GM12878 (cell line): ENCODE measurements at regions not wholly inside any gene's neighbourhood (a gene's known extent, or its start where the extent isn't known, plus 50 kb on each side); places are given as distances from the start of the nearest gene placed in this dataset.

Source experiments
- ATAC-seq: fragments of 200-7000 bp; cut with Tn5 transposase; 3 replicates; pipeline ENCODE4 v1.9.1; 2020; ENCODE audit warnings: mild to moderate bottlenecking, moderate library complexity
- BruUV-seq: library from RNA; stranded (reverse); fragments of 400-500 nt; replicated peaks from 2 replicates; lab custom pipeline; 2021; lab: Mats Ljungman, UMichigan
- CTCF ChIA-PET: fragments of 300-600 bp; sonication (Branson Sonifier 250); formaldehyde crosslinking; extraction: SDS; loops from one replicate; lab custom pipeline; 2021; ENCODE audit warnings: inconsistent platforms; lab: Yijun Ruan, JAX
- POLR2A ChIA-PET: fragments of 350-600 bp; formaldehyde crosslinking; extraction: SDS; loops from one replicate; lab custom pipeline; 2021; ENCODE audit warnings: inconsistent platforms; lab: Charles Lee
- RAD21 ChIA-PET: fragments of 300-600 bp; sonication (Branson Sonifier 250); formaldehyde crosslinking; loops from one replicate; lab custom pipeline; 2023; ENCODE audit warnings: antibody characterized with exemption; ENCODE audit not compliant: unreplicated experiment; lab: Charles Lee
- SMC1A ChIA-PET: fragments of 300-600 bp; sonication (Branson Sonifier 250); formaldehyde crosslinking; loops from one replicate; lab custom pipeline; 2023; ENCODE audit not compliant: unreplicated experiment, uncharacterized antibody; lab: Charles Lee
- DNase-seq: peaks from one replicate; pipeline ENCODE4 v3.0.0-alpha.2; 2011; ENCODE audit warnings: low read depth, low spot score
- FAIRE-seq: peaks from 3 replicates; lab custom pipeline; 2011; peaks lifted over from hg19 to GRCh38; lab: Jason Lieb, UNC
- H2AFZ ChIP-seq: 2 replicates; pipeline ENCODE4 v1.6.0; 2011; ENCODE audit warnings: low read depth, low read length, control low read depth; ENCODE audit not compliant: control insufficient read depth
- H3K27ac ChIP-seq: 2 replicates; pipeline ENCODE4 v1.5.1; 2011; ENCODE audit warnings: control low read depth; ENCODE audit not compliant: control insufficient read depth, insufficient read depth
- H3K27me3 ChIP-seq, 2 experiments: replicated peaks in 1 of 2; 2 replicates each; pipeline versions ENCODE4 v1.6.0 to v1.6.1; 2011; ENCODE audit warnings: low read length in 1 of 2; ENCODE audit not compliant: control insufficient read depth in 2 of 2, insufficient read depth in 2 of 2
- H3K36me3 ChIP-seq, 2 experiments: 2 replicates each; pipeline ENCODE4 v1.5.1; 2011; ENCODE audit warnings: low read length in 1 of 2; ENCODE audit not compliant: control insufficient read depth in 2 of 2, insufficient read depth in 2 of 2
- H3K4me1 ChIP-seq: 2 replicates; pipeline ENCODE4 v1.6.1; 2011; ENCODE audit warnings: mild to moderate bottlenecking, low read length, moderate library complexity, mixed read lengths; ENCODE audit not compliant: control insufficient read depth, insufficient read depth
- H3K4me2 ChIP-seq: 2 replicates; pipeline ENCODE4 v1.6.0; 2011; ENCODE audit warnings: control low read depth; ENCODE audit not compliant: control insufficient read depth, insufficient read depth
- H3K4me3 ChIP-seq: fragments of 200-600 bp; sonication (generic); 2 replicates; pipeline ENCODE4 v1.5.1; 2016
- H3K79me2 ChIP-seq: 2 replicates; pipeline ENCODE4 v1.6.0; 2011; ENCODE audit warnings: low read length; ENCODE audit not compliant: control insufficient read depth, insufficient read depth
- H3K9ac ChIP-seq: 2 replicates; pipeline ENCODE4 v1.8.0; 2011; ENCODE audit warnings: low read length, control low read depth, mixed read lengths; ENCODE audit not compliant: control insufficient read depth, insufficient read depth
- H3K9me3 ChIP-seq: replicated peaks from 3 replicates; pipeline ENCODE4 v1.5.1; 2011; ENCODE audit warnings: mild to moderate bottlenecking, low read length; ENCODE audit not compliant: control insufficient read depth, insufficient read depth
- H4K20me1 ChIP-seq: 2 replicates; pipeline ENCODE4 v1.6.0; 2011; ENCODE audit not compliant: control insufficient read depth, insufficient read depth
- ATF7 ChIP-seq: fragments of 450-650 bp; IDR thresholded peaks from 2 replicates; pipeline ENCODE4 v1.6.1; 2016; ENCODE audit warnings: low read depth, mild to moderate bottlenecking
- BHLHE40 ChIP-seq, 2 experiments: fragments of 450-650 bp in 1 of 2; IDR thresholded peaks; 2 replicates each; pipeline ENCODE4 v1.6.1; 2011 to 2017; ENCODE audit warnings: low read depth in 2 of 2, borderline replicate concordance in 1 of 2, improper control_type of control experiment in 1 of 2, low read length in 1 of 2, mild to moderate bottlenecking in 1 of 2
- CREB1 ChIP-seq: IDR thresholded peaks from 2 replicates; pipeline ENCODE4 v1.6.1; 2012; ENCODE audit warnings: low read depth, mild to moderate bottlenecking, inconsistent platforms
- SMAD1 ChIP-seq: fragments of 450-650 bp; IDR thresholded peaks from 2 replicates; pipeline ENCODE4 v1.6.1; 2018; ENCODE audit warnings: mild to moderate bottlenecking, low read depth; ENCODE audit not compliant: partially characterized antibody
- SREBF1 ChIP-seq: IDR thresholded peaks from 2 replicates; pipeline ENCODE4 v1.6.1; 2012; ENCODE audit warnings: mild to moderate bottlenecking, low read length
- WGBS: methylation state at CpG from one replicate; pipeline ENCODE4 v1.1.6; 2016; ENCODE audit warnings: low lambda C conversion rate; ENCODE audit not compliant: insufficient replicate concordance, insufficient coverage; ENCODE audit errors: missing lambda C conversion rate; 5-methylcytosine and 5-hydroxymethylcytosine counted together
- in situ Hi-C: fragments of 300-500 bp; cut with MboI; formaldehyde crosslinking; loops from 9 replicates; pipeline ENCODE4 v1.14.3; 2018; ENCODE audit warnings: mixed read lengths
- intact Hi-C: fragments of 100-400 bp; cut with micrococcal nuclease; formaldehyde crosslinking; loops from one replicate; pipeline ENCODE4 v1.14.2; 2022; ENCODE audit not compliant: unreplicated experiment
- TF ChIP-seq, protein P1 (sequence below): fragments of 450-650 bp; IDR thresholded peaks from 2 replicates; pipeline ENCODE4 v1.6.1; 2017; ENCODE audit warnings: mild to moderate bottlenecking, moderate library complexity
- TF ChIP-seq, protein P2 (sequence below): IDR thresholded peaks from 2 replicates; pipeline ENCODE4 v1.6.1; 2011; ENCODE audit warnings: borderline replicate concordance, low read depth, mild to moderate bottlenecking, moderate library complexity, mixed read lengths, low read length; ENCODE audit not compliant: insufficient read depth; ENCODE audit errors: extremely low read length

DNA sequence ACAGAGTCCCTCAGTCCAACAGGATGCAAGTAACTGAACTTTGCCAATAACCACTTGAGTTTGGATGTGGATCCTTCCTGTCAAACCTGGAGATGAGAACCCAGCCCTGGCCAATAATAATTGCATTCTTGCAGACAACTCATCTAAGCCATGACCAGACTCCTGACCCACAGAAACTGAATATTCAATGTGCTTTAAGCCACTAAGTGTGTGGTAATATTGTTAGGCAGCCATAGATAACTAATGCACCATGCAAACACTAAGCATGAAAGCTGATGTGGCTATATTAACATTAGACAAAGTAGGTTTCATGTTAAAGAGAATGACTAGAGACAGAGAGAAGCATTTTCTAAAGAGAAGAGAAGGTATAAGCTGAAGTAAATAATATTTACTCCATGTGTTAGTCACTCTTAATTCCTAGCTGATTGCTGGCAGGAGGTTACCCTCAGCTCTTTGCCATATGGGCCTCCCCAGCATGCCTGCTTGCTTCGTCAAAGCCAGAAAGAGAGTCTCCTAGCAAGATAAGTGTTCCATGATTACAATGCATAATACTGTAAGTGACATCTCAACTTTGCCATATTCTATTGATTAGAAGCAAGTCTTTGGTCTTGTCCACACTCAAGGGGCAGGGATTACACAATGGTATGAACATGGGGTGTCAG lies 276.4 kb upstream of the PLXNA2 start:
- FAIRE-seq (no peak), DNase-seq (no peak), ATAC-seq (no peak)
- Histone ChIP-seq H3K27me3 (no peaks in the 10 kb centered on the region; a peak in 1 of 4 replicates), H3K79me2 (no peaks in the 10 kb centered on the region), H3K27ac (no peak overlapping the region), H3K4me3 (no peak overlapping the region), H2AFZ (no peak overlapping the region), H3K36me3 (no peaks in the 10 kb centered on the region), H3K4me2 (no peak overlapping the region), H4K20me1 (no peaks in the 10 kb centered on the region), H3K9ac (no peak overlapping the region), H3K4me1 (no peaks in the 10 kb centered on the region), H3K9me3 (no peaks in the 10 kb centered on the region; the same call in 2 of the 3 replicates)
- POLR2A ChIA-PET, result no interaction called here
- no TSS peak for BruUV-seq
- in situ Hi-C loops (no loop called here), intact Hi-C loops (no loop called here)
- TF ChIP-seq SMAD1 (no peak), CREB1 (no peak), ATF7 (no peak), BHLHE40 (IDR thresholded peaks at IDR 0.05; ENCODE audit: borderline replicate concordance in 1 of 2, low read depth in 2 of 2, low read length in 1 of 2) (no peak), SREBF1 (no peak)
- TF ChIP-seq, protein P1, sequence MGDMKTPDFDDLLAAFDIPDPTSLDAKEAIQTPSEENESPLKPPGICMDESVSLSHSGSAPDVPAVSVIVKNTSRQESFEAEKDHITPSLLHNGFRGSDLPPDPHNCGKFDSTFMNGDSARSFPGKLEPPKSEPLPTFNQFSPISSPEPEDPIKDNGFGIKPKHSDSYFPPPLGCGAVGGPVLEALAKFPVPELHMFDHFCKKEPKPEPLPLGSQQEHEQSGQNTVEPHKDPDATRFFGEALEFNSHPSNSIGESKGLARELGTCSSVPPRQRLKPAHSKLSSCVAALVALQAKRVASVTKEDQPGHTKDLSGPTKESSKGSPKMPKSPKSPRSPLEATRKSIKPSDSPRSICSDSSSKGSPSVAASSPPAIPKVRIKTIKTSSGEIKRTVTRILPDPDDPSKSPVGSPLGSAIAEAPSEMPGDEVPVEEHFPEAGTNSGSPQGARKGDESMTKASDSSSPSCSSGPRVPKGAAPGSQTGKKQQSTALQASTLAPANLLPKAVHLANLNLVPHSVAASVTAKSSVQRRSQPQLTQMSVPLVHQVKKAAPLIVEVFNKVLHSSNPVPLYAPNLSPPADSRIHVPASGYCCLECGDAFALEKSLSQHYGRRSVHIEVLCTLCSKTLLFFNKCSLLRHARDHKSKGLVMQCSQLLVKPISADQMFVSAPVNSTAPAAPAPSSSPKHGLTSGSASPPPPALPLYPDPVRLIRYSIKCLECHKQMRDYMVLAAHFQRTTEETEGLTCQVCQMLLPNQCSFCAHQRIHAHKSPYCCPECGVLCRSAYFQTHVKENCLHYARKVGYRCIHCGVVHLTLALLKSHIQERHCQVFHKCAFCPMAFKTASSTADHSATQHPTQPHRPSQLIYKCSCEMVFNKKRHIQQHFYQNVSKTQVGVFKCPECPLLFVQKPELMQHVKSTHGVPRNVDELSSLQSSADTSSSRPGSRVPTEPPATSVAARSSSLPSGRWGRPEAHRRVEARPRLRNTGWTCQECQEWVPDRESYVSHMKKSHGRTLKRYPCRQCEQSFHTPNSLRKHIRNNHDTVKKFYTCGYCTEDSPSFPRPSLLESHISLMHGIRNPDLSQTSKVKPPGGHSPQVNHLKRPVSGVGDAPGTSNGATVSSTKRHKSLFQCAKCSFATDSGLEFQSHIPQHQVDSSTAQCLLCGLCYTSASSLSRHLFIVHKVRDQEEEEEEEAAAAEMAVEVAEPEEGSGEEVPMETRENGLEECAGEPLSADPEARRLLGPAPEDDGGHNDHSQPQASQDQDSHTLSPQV, result no peak
- TF ChIP-seq, protein P2, sequence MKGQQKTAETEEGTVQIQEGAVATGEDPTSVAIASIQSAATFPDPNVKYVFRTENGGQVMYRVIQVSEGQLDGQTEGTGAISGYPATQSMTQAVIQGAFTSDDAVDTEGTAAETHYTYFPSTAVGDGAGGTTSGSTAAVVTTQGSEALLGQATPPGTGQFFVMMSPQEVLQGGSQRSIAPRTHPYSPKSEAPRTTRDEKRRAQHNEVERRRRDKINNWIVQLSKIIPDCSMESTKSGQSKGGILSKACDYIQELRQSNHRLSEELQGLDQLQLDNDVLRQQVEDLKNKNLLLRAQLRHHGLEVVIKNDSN, result no peak
- SMC1A ChIA-PET, result no interaction called here
- WGBS, result 0% methylated on average over 1 of the region's 1 CpG
- RAD21 ChIA-PET, result no interaction called here
- CTCF ChIA-PET, result no interaction called here
